H9 (cell line): ENCODE measurements at regions not wholly inside any gene's neighbourhood (a gene's known extent, or its start where the extent isn't known, plus 50 kb on each side); places are given as distances from the start of the nearest gene placed in this dataset.

Experiments used
- DNase-seq: peaks from one replicate; pipeline ENCODE4 v3.0.0-alpha.2; 2017
- H2AFZ ChIP-seq: one replicate; pipeline ENCODE4 v1.6.1; 2013; ENCODE audit warnings: mild to moderate bottlenecking, low read length, control low read depth, moderate library complexity
- H2AK5ac ChIP-seq: 2 replicates; pipeline ENCODE4 v1.6.1; 2013; ENCODE audit warnings: low read length, control low read depth, mixed read lengths; ENCODE audit not compliant: insufficient read length
- H2BK120ac ChIP-seq: one replicate; pipeline ENCODE4 v1.6.1; 2013; ENCODE audit warnings: low read depth, mild to moderate bottlenecking, low read length, control low read depth, inconsistent platforms; ENCODE audit not compliant: poor library complexity, severe bottlenecking
- H2BK12ac ChIP-seq: 2 replicates; pipeline ENCODE4 v1.6.1; 2013; ENCODE audit warnings: low read length, control low read depth, mixed read lengths, low read depth; ENCODE audit not compliant: insufficient read length
- H2BK15ac ChIP-seq: 2 replicates; pipeline ENCODE4 v1.6.1; 2013; ENCODE audit warnings: low read depth, low read length, control low read depth
- H2BK20ac ChIP-seq: one replicate; pipeline ENCODE4 v1.6.1; 2013; ENCODE audit warnings: low read depth, mild to moderate bottlenecking, low read length, control low read depth, inconsistent platforms; ENCODE audit not compliant: poor library complexity, severe bottlenecking
- H2BK5ac ChIP-seq: 2 replicates; pipeline ENCODE4 v1.6.1; 2013; ENCODE audit warnings: low read length, control low read depth, mixed read lengths; ENCODE audit not compliant: insufficient read length
- H3K14ac ChIP-seq: 2 replicates; pipeline ENCODE4 v1.6.1; 2013; ENCODE audit warnings: low read length, control low read depth; ENCODE audit not compliant: insufficient read depth
- H3K18ac ChIP-seq: 2 replicates; pipeline ENCODE4 v1.6.1; 2013; ENCODE audit warnings: low read depth, mild to moderate bottlenecking, mixed read lengths, low read length, control low read depth; ENCODE audit not compliant: insufficient read length
- H3K23ac ChIP-seq: 2 replicates; pipeline ENCODE4 v1.6.1; 2013; ENCODE audit warnings: low read length, control low read depth, mixed read lengths, low read depth; ENCODE audit not compliant: insufficient read length
- H3K23me2 ChIP-seq: 2 replicates; pipeline ENCODE4 v1.6.1; 2013; ENCODE audit warnings: low read depth, mild to moderate bottlenecking, mixed read lengths, low read length, control low read depth; ENCODE audit not compliant: insufficient read length, poor library complexity, severe bottlenecking
- H3K27ac ChIP-seq: 2 replicates; pipeline ENCODE4 v1.5.1; 2013; ENCODE audit warnings: low read length, control low read depth, mixed read lengths, low read depth; ENCODE audit not compliant: insufficient read length
- H3K27me3 ChIP-seq: 2 replicates; pipeline ENCODE4 v1.6.1; 2013; ENCODE audit warnings: low read length, control low read depth, inconsistent platforms; ENCODE audit not compliant: insufficient read depth
- H3K4ac ChIP-seq: 2 replicates; pipeline ENCODE4 v1.6.1; 2013; ENCODE audit warnings: low read depth, mild to moderate bottlenecking, control low read depth, inconsistent platforms, low read length, moderate library complexity
- H3K4me1 ChIP-seq: 2 replicates; pipeline ENCODE4 v1.6.1; 2013; ENCODE audit warnings: low read length, control low read depth, inconsistent platforms; ENCODE audit not compliant: insufficient read depth
- H3K4me2 ChIP-seq: 2 replicates; pipeline ENCODE4 v1.6.1; 2013; ENCODE audit warnings: low read length, control low read depth, mixed read lengths; ENCODE audit not compliant: insufficient read length, insufficient read depth
- H3K56ac ChIP-seq: 2 replicates; pipeline ENCODE4 v1.6.1; 2013; ENCODE audit warnings: low read depth, mild to moderate bottlenecking, mixed read lengths, low read length, control low read depth; ENCODE audit not compliant: insufficient read length
- H3K79me1 ChIP-seq: 2 replicates; pipeline ENCODE4 v1.6.1; 2013; ENCODE audit warnings: low read depth, mild to moderate bottlenecking, moderate library complexity, low read length, control low read depth, inconsistent platforms; ENCODE audit not compliant: insufficient read depth, poor library complexity, severe bottlenecking
- H3K79me2 ChIP-seq: 2 replicates; pipeline ENCODE4 v1.6.1; 2013; ENCODE audit warnings: low read length, control low read depth, inconsistent platforms; ENCODE audit not compliant: insufficient read depth
- H3K9ac ChIP-seq: 2 replicates; pipeline ENCODE4 v1.6.1; 2013; ENCODE audit warnings: low read length, control low read depth, mixed read lengths; ENCODE audit not compliant: insufficient read length; ENCODE audit errors: extremely low read depth
- H3K9me3 ChIP-seq: one replicate; pipeline ENCODE4 v1.6.1; 2013; ENCODE audit warnings: low read depth, low read length, inconsistent platforms; ENCODE audit not compliant: control insufficient read depth
- H3T11ph ChIP-seq: one replicate; pipeline ENCODE4 v1.6.1; 2013; ENCODE audit warnings: mild to moderate bottlenecking, low read length, control low read depth, inconsistent platforms
- H4K20me1 ChIP-seq: one replicate; pipeline ENCODE4 v1.6.1; 2013; ENCODE audit not compliant: control insufficient read depth, insufficient read length, insufficient read depth
- H4K5ac ChIP-seq: 2 replicates; pipeline ENCODE4 v1.6.1; 2013; ENCODE audit warnings: low read depth, mild to moderate bottlenecking, mixed read lengths, low read length, control low read depth; ENCODE audit not compliant: insufficient read length
- H4K8ac ChIP-seq: replicated peaks from 2 replicates; pipeline ENCODE4 v1.6.1; 2013; ENCODE audit warnings: low read length, control low read depth, mixed read lengths, low read depth; ENCODE audit not compliant: insufficient read length
- H4K91ac ChIP-seq: 2 replicates; pipeline ENCODE4 v1.6.1; 2013; ENCODE audit warnings: low read depth, mild to moderate bottlenecking, moderate library complexity, mixed read lengths, low read length, control low read depth; ENCODE audit not compliant: insufficient read length
- H3K27ac Mint-ChIP-seq, 3 experiments: 2 replicates in 2 of 3; 3 replicates in 1 of 3; pipeline ENCODE4 v1.8.0; 2020 to 2021; ENCODE audit warnings: mixed read lengths in 3 of 3, mild to moderate bottlenecking in 1 of 3, moderate library complexity in 1 of 3
- H3K27me3 Mint-ChIP-seq: 2 replicates; pipeline ENCODE4 v1.8.0; 2021; ENCODE audit warnings: low read depth, mild to moderate bottlenecking, moderate library complexity, mixed read lengths
- H3K36me3 Mint-ChIP-seq, 3 experiments: 2 replicates in 2 of 3; 3 replicates in 1 of 3; pipeline ENCODE4 v1.8.0; 2020 to 2021; ENCODE audit warnings: low read depth in 3 of 3, mixed read lengths in 3 of 3; ENCODE audit not compliant: insufficient read depth in 1 of 3
- H3K4me1 Mint-ChIP-seq, 2 experiments: 2 replicates each; pipeline ENCODE4 v1.8.0; 2020; ENCODE audit warnings: mixed read lengths in 2 of 2
- H3K4me3 Mint-ChIP-seq, 2 experiments: 2 replicates in 1 of 2; 3 replicates in 1 of 2; pipeline ENCODE4 v1.8.0; 2020 to 2021; ENCODE audit warnings: mild to moderate bottlenecking in 2 of 2, mixed read lengths in 2 of 2, moderate library complexity in 1 of 2
- H3K9me3 Mint-ChIP-seq, 2 experiments: 2 replicates in 1 of 2; 3 replicates in 1 of 2; pipeline ENCODE4 v1.8.0; 2020; ENCODE audit warnings: mild to moderate bottlenecking in 2 of 2, mixed read lengths in 2 of 2, moderate library complexity in 1 of 2
- CTCF ChIP-seq: fragments of 200-600 bp; sonication (generic); conservative IDR thresholded peaks from 3 replicates; pipeline ENCODE4 v1.8.0; 2021; ENCODE audit warnings: antibody characterized with exemption, mild to moderate bottlenecking
- WGBS: extraction: QIAGEN DNeasy Blood & Tissue Kit; methylation state at CpG from one replicate; pipeline ENCODE4 v1.1.7; 2013; ENCODE audit warnings: missing lambda C conversion rate, low lambda C conversion rate, mixed read lengths; ENCODE audit not compliant: insufficient read length; ENCODE audit errors: extremely low coverage; 5-methylcytosine and 5-hydroxymethylcytosine counted together

GRCh38 chr4:45638641-45639040 lies 485.2 kb downstream of the GABRG1 start:
- Histone ChIP-seq H3K9me3 (no peaks in the 10 kb centered on the region), H3K23ac (no peak overlapping the region), H2BK15ac (no peak overlapping the region), H4K20me1 (no peaks in the 10 kb centered on the region), H2AFZ (no peak overlapping the region), H3K4me1 (no peaks in the 10 kb centered on the region), H3K56ac (no peak overlapping the region), H3K79me1 (no peaks in the 10 kb centered on the region), H2AK5ac (no peak overlapping the region), H3K23me2 (no peaks in the 10 kb centered on the region), H3K14ac (no peak overlapping the region), H3K79me2 (no peaks in the 10 kb centered on the region), H3K4ac (no peak overlapping the region), H2BK120ac (no peak overlapping the region), H3K9ac (no peak overlapping the region), H3K27me3 (no peaks in the 10 kb centered on the region), H2BK5ac (no peak overlapping the region), H2BK12ac (no peak overlapping the region), H4K91ac (no peak overlapping the region), H3T11ph (no peak overlapping the region), H4K5ac (no peak overlapping the region), H3K4me2 (no peak overlapping the region), H2BK20ac (no peak overlapping the region), H3K18ac (no peak overlapping the region), H4K8ac (no peak overlapping the region), H3K27ac (no peak overlapping the region)
- TF ChIP-seq CTCF = no peak
- Mint-ChIP-seq H3K36me3 (no peaks in the 10 kb centered on the region), H3K27me3 (no peaks in the 10 kb centered on the region), H3K27ac (no peak overlapping the region), H3K9me3 (no peaks in the 10 kb centered on the region; a peak in 1 of 5 replicates), H3K4me3 (no peak overlapping the region), H3K4me1 (no peaks in the 10 kb centered on the region)
- WGBS = no CpG with 5 or more reads among the region's 3 CpGs
- no peak for DNase-seq
